Keratinocyte (primary cell): ENCODE measurements at regions not wholly inside any gene's neighbourhood (a gene's known extent, or its start where the extent isn't known, plus 50 kb on each side); places are given as distances from the start of the nearest gene placed in this dataset.

Experiments
- EZH2 ChIP-seq: IDR thresholded peaks from one replicate; pipeline ENCODE4 v1.6.1; 2012; ENCODE audit warnings: inconsistent platforms, mild to moderate bottlenecking, low read length, moderate library complexity
- TF ChIP-seq, protein P1 (sequence below), 3 experiments: IDR thresholded peaks in 1 of 3; conservative IDR thresholded peaks in 1 of 3; optimal IDR thresholded peaks in 1 of 3; 2 replicates in 2 of 3; 3 replicates in 1 of 3; pipeline versions ENCODE3 to v1.5.1; 2011; ENCODE audit warnings: low read length in 3 of 3, mild to moderate bottlenecking in 3 of 3, moderate library complexity in 2 of 3, control low read depth in 1 of 3, inconsistent platforms in 1 of 3; ENCODE audit not compliant: insufficient read depth in 2 of 3; ENCODE audit errors: extremely low read depth in 1 of 3

DNA sequence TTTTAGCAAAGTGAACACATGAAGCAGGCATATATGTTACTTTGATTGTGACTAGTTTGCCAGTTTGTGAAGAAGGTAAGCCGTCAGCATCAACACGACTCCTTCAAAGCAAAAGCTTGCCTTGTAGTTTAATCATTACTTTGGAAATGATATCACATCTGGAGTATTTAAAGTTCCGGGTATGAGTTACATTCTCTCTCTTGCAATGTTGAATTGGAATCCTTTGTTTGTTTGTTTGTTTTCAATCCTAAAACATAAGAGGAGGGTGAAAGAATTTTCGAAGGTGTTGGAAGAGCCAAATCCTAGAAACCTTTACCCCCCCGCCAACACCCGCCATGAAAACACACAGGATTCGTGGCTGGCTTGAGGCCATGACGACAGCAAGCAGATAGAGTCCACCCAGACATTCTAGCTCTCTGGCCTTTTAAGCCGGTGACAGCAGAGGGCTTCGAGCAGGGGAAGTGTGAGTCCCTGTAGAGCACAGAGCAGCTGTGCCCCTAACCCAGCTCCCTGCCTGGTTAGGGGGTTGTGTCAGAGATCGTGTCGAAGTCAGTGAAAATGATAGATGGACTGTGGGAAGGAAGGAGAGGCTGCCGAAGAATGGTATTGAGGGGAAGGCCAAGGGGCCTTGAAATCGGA, 103.8 kb upstream of the SMIM21 start:
- TF ChIP-seq, protein P1, sequence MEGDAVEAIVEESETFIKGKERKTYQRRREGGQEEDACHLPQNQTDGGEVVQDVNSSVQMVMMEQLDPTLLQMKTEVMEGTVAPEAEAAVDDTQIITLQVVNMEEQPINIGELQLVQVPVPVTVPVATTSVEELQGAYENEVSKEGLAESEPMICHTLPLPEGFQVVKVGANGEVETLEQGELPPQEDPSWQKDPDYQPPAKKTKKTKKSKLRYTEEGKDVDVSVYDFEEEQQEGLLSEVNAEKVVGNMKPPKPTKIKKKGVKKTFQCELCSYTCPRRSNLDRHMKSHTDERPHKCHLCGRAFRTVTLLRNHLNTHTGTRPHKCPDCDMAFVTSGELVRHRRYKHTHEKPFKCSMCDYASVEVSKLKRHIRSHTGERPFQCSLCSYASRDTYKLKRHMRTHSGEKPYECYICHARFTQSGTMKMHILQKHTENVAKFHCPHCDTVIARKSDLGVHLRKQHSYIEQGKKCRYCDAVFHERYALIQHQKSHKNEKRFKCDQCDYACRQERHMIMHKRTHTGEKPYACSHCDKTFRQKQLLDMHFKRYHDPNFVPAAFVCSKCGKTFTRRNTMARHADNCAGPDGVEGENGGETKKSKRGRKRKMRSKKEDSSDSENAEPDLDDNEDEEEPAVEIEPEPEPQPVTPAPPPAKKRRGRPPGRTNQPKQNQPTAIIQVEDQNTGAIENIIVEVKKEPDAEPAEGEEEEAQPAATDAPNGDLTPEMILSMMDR (optimal IDR thresholded peaks at IDR 0.05 in 1 of 3, IDR thresholded peaks at IDR 0.05 in 1 of 3, conservative IDR thresholded peaks at IDR 0.05 in 1 of 3; ENCODE audit: extremely low read depth in 1 of 3, insufficient read depth in 2 of 3, low read length in 3 of 3), result no peak
- no peak for TF ChIP-seq EZH2
